SU-DHL-6 (cell line): ENCODE measurements at regions not wholly inside any gene's neighbourhood (a gene's known extent, or its start where the extent isn't known, plus 50 kb on each side); places are given as distances from the start of the nearest gene placed in this dataset.

Experiments used
- H2AFZ ChIP-seq: fragments of 200-600 bp; sonication (generic); 2 replicates; pipeline ENCODE4 v1.6.1; 2014; ENCODE audit warnings: low read depth, mild to moderate bottlenecking, moderate library complexity, mixed read lengths, antibody characterized with exemption, low read length; ENCODE audit not compliant: severe bottlenecking
- H3F3A ChIP-seq: fragments of 200-600 bp; shearing (Covaris generic); 2 replicates; pipeline ENCODE4 v1.6.0; 2016; ENCODE audit warnings: antibody characterized with exemption, mild to moderate bottlenecking; ENCODE audit not compliant: insufficient read depth
- H3K27ac ChIP-seq: fragments of 200-600 bp; sonication (generic); 2 replicates; pipeline ENCODE4 v1.5.1; 2016; ENCODE audit warnings: low read depth, mild to moderate bottlenecking, low read length, moderate library complexity, mixed read lengths
- H3K27me3 ChIP-seq: fragments of 200-600 bp; sonication (generic), shearing (Covaris generic); 2 replicates; pipeline ENCODE4 v1.6.0; 2014; ENCODE audit warnings: mild to moderate bottlenecking, low read length
- H3K36me3 ChIP-seq: fragments of 200-600 bp; sonication (generic); 2 replicates; pipeline ENCODE4 v1.6.1; 2014; ENCODE audit warnings: mild to moderate bottlenecking, low read length, mixed read lengths
- H3K4me2 ChIP-seq: fragments of 300-600, 200-600 bp; shearing (Covaris generic), sonication (generic); 2 replicates; pipeline ENCODE4 v1.6.0; 2014; ENCODE audit warnings: low read length, low read depth, mild to moderate bottlenecking; ENCODE audit not compliant: poor library complexity, severe bottlenecking
- H3K4me3 ChIP-seq: fragments of 200-600 bp; sonication (generic); 2 replicates; pipeline ENCODE4 v1.5.1; 2014; ENCODE audit warnings: antibody characterized with exemption, low read length, mild to moderate bottlenecking, mixed read lengths; ENCODE audit not compliant: insufficient read depth, poor library complexity, severe bottlenecking
- H3K79me2 ChIP-seq: fragments of 200-600 bp; sonication (generic); 2 replicates; pipeline ENCODE4 v1.6.1; 2014; ENCODE audit warnings: mild to moderate bottlenecking, low read length, moderate library complexity; ENCODE audit not compliant: insufficient read depth
- H3K9ac ChIP-seq: fragments of 200-600 bp; sonication (generic); 2 replicates; pipeline ENCODE4 v1.7.0; 2014; ENCODE audit warnings: mild to moderate bottlenecking, low read length
- H3K9me2 ChIP-seq: fragments of 200-600 bp; sonication (generic); replicated peaks from 2 replicates; pipeline ENCODE4 v1.6.1; 2014; ENCODE audit warnings: low read length; ENCODE audit not compliant: insufficient read depth
- H3K9me3 ChIP-seq: fragments of 200-600 bp; sonication (generic); 2 replicates; pipeline ENCODE4 v1.6.1; 2014; ENCODE audit warnings: low read length, mixed read lengths; ENCODE audit not compliant: insufficient read depth
- H4K20me1 ChIP-seq: fragments of 200-600 bp; sonication (generic); 2 replicates; pipeline ENCODE4 v1.6.1; 2014; ENCODE audit warnings: low read depth, mild to moderate bottlenecking, antibody characterized with exemption, low read length, moderate library complexity, mixed read lengths
- CTCF ChIP-seq: fragments of 200-600 bp; sonication (generic); IDR thresholded peaks from one replicate; pipeline ENCODE4 v1.5.1; 2017; ENCODE audit warnings: antibody characterized with exemption, mild to moderate bottlenecking, low read length, moderate library complexity; ENCODE audit not compliant: insufficient read depth, poor library complexity, severe bottlenecking
- EZH2phosphoT487 ChIP-seq: fragments of 200-600 bp; sonication (generic), shearing (Covaris generic); conservative IDR thresholded peaks from 2 replicates; pipeline ENCODE4 v1.6.1; 2018; ENCODE audit warnings: mild to moderate bottlenecking, antibody characterized with exemption, low read length, moderate library complexity, mixed read lengths

GRCh38 chr7:46855851-46856250, 726.1 kb downstream of the TNS3 start:
- TF ChIP-seq EZH2phosphoT487: no peak
- TF ChIP-seq CTCF: no peak
- Histone ChIP-seq H3K9me3 (no peaks in the 10 kb centered on the region), H3K4me2 (no peak overlapping the region), H3K27ac (no peak overlapping the region), H2AFZ (no peak overlapping the region), H3K36me3 (no peaks in the 10 kb centered on the region), H3K27me3 (0 out of 2 replicates have a peak, but pooled peaks cover 4% of the 10 kb centered on the region), H3K4me3 (no peak overlapping the region), H3K79me2 (no peaks in the 10 kb centered on the region), H3K9me2 (no peaks in the 10 kb centered on the region), H3F3A (no peaks in the 10 kb centered on the region), H4K20me1 (no peaks in the 10 kb centered on the region), H3K9ac (no peak overlapping the region)

GRCh38 chr7:46854958-46855473, 726.9 kb downstream of the TNS3 start:
- H3F3A ChIP-seq: no peaks in the 10 kb centered on the region
- no peak overlapping the region for H3K27ac ChIP-seq
- H3K9me3 ChIP-seq: no peaks in the 10 kb centered on the region
- no peaks in the 10 kb centered on the region for H4K20me1 ChIP-seq
- H2AFZ ChIP-seq: no peak overlapping the region
- no peaks in the 10 kb centered on the region for H3K36me3 ChIP-seq
- TF ChIP-seq EZH2phosphoT487: no peak
- TF ChIP-seq CTCF: no peak
- H3K9ac ChIP-seq: no peak overlapping the region
- H3K9me2 ChIP-seq: no peaks in the 10 kb centered on the region
- H3K27me3 ChIP-seq: 0 out of 2 replicates have a peak, but pooled peaks cover 4% of the 10 kb centered on the region
- H3K4me2 ChIP-seq: no peak overlapping the region
- H3K79me2 ChIP-seq: no peaks in the 10 kb centered on the region
- no peak overlapping the region for H3K4me3 ChIP-seq

GRCh38 chr7:46853451-46853850, 728.5 kb downstream of the TNS3 start:
- H3K9me2 ChIP-seq: no peaks in the 10 kb centered on the region
- H3K9me3 ChIP-seq: no peaks in the 10 kb centered on the region
- TF ChIP-seq CTCF (no peak), EZH2phosphoT487 (no peak)
- H3K4me2 ChIP-seq: no peak overlapping the region
- H3K27ac ChIP-seq: no peak overlapping the region
- no peak overlapping the region for H3K4me3 ChIP-seq
- no peak overlapping the region for H2AFZ ChIP-seq
- no peaks in the 10 kb centered on the region for H3K79me2 ChIP-seq
- H4K20me1 ChIP-seq: no peaks in the 10 kb centered on the region
- H3K36me3 ChIP-seq: no peaks in the 10 kb centered on the region
- H3F3A ChIP-seq: no peaks in the 10 kb centered on the region
- H3K9ac ChIP-seq: no peak overlapping the region
- H3K27me3 ChIP-seq: 0 out of 2 replicates have a peak, but pooled peaks cover 4% of the 10 kb centered on the region
